ENCODE measurements at regions not wholly inside any gene's neighbourhood (a gene's known extent, or its start where the extent isn't known, plus 50 kb on each side); places are given as distances from the start of the nearest gene placed in this dataset.

DNA sequence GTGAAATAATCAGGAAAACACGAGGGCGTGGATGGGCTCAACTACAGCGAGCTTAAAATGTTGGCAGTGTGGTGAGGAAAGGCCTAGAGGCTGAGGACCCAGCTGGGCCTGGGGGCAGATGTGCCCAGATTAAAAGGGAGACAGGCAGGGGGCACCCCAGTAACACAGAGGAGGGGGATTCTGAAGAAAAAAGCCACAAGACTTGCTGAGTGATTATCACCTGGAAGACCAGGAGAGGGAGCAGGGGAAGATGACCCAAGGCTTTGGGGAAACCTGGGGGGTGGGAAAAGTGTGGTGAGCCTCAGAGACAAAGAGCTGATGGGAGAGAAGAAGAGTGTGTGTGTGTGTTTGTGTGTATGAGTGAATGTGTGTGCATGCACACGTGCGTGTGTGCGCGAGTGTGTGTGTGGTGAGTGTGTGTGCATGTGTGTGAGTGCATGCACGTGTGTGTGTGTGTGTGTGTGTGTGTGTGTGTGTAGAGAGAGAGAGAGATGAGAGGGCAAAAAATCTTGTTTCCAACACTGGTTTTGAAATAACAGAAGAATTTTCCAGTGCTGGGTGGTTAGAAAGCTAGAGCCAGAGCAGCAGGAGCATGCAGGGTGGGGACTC lies 500.5 kb downstream of the BUD13 start:
- Histone ChIP-seq H3K4me3 (ENCODE audit: low read depth in 1 of 3, low read length in 3 of 3) (no peak overlapping the region), H3K27me3 (ENCODE audit: control insufficient read depth in 4 of 4, insufficient read depth in 4 of 4, low read length in 3 of 4) (peaks cover 0 to 3% (median 0%) of the 10 kb centered on the region in 4 donors), H3K9ac (ENCODE audit: low read depth in 1 of 2, low read length in 2 of 2) (no peak overlapping the region), H3K9me3 (ENCODE audit: control insufficient read depth in 4 of 4, low read length in 3 of 4) (no peaks in the 10 kb centered on the region), H3K27ac (ENCODE audit: low read depth in 1 of 2, low read length in 2 of 2) (no peak overlapping the region), H3K36me3 (ENCODE audit: control insufficient read depth in 4 of 4, insufficient read depth in 3 of 4, low read depth in 1 of 4, low read length in 3 of 4) (no peaks in the 10 kb centered on the region), H3K4me1 (ENCODE audit: control insufficient read depth in 4 of 4, insufficient read depth in 4 of 4, low read length in 3 of 4) (peaks cover 0 to 4% (median 1%) of the 10 kb centered on the region in 4 donors)
- DNase-seq (ENCODE audit: low spot score), result no peak
- WGBS, result 58% methylated on average over 8 of the region's 8 CpGs
- TF ChIP-seq TAF1 (conservative IDR thresholded peaks at IDR 0.05) (no peak), FOXA2 (IDR thresholded peaks at IDR 0.05) (no peak), RXRA (IDR thresholded peaks at IDR 0.05) (no peak), GABPA (IDR thresholded peaks at IDR 0.05 in 1 of 2, conservative IDR thresholded peaks at IDR 0.05 in 1 of 2) (no peak)

DNA sequence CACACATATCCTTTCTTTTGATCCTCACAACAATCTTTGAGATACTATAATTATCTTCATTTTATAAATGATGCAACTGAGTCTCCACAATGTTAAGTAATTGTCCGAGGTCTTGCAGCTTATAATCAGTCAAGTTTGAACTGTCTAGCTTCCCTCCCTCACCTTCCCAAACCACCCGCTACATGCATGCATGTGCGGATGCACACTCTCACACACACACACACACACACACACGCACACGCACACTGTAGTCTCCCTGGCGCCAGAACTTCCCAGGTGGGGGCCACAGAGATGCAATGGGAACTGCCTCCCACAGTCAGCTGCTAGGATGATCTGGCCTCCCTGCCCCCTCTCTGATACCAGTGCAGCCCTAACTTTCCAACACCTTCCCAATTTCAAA lies 501.3 kb downstream of the BUD13 start:
- DNase-seq (ENCODE audit: low spot score), result no peak
- WGBS, result 77% methylated on average over 6 of the region's 6 CpGs

DNA sequence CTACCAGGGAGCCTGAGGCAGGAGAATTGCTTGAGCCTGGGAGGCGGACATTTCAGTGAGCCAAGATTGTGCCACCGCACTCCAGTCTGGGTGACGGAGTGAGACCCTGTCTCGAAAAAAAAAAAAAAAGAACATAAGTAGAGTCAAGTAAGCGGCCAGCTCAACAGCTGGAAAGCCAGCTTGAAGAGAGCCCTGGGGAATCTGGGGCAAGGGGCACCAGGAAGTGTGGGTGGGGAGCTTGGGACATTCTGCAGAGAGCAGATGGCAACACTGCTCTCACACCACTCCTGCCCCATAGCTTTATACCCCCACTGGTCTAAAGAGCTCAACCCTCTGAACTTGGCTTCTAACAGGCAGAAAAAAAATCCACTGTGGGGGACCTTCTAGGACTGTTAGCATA lies 505.6 kb downstream of the BUD13 start:
- DNase-seq (ENCODE audit: low spot score), result no peak
- no peaks in the 10 kb centered on the region for H3K9me3 ChIP-seq (ENCODE audit: control insufficient read depth in 4 of 4, low read length in 3 of 4)
- no peak overlapping the region for H3K4me3 ChIP-seq (ENCODE audit: low read depth in 1 of 3, low read length in 3 of 3)
- H3K9ac ChIP-seq (ENCODE audit: low read depth in 1 of 2, low read length in 2 of 2), result no peak overlapping the region
- H3K27me3 ChIP-seq (ENCODE audit: control insufficient read depth in 4 of 4, insufficient read depth in 4 of 4, low read length in 3 of 4), result peaks cover 0 to 3% (median 0%) of the 10 kb centered on the region in 4 donors
- no peak overlapping the region for H3K27ac ChIP-seq (ENCODE audit: low read depth in 1 of 2, low read length in 2 of 2)
- WGBS, result 70% methylated on average over 5 of the region's 5 CpGs
- no peaks in the 10 kb centered on the region for H3K4me1 ChIP-seq (ENCODE audit: control insufficient read depth in 4 of 4, insufficient read depth in 4 of 4, low read length in 3 of 4)
- H3K36me3 ChIP-seq (ENCODE audit: control insufficient read depth in 4 of 4, insufficient read depth in 3 of 4, low read depth in 1 of 4, low read length in 3 of 4), result no peaks in the 10 kb centered on the region
- no peak for TF ChIP-seq EGR1 (IDR thresholded peaks at IDR 0.05; ENCODE audit: low read depth in 2 of 2)
- no peak for TF ChIP-seq RAD21 (IDR thresholded peaks at IDR 0.05)
- TF ChIP-seq HNF4G (IDR thresholded peaks at IDR 0.05), result no peak
- TF ChIP-seq NR2F2 (IDR thresholded peaks at IDR 0.05), result no peak
- TF ChIP-seq, protein P1, sequence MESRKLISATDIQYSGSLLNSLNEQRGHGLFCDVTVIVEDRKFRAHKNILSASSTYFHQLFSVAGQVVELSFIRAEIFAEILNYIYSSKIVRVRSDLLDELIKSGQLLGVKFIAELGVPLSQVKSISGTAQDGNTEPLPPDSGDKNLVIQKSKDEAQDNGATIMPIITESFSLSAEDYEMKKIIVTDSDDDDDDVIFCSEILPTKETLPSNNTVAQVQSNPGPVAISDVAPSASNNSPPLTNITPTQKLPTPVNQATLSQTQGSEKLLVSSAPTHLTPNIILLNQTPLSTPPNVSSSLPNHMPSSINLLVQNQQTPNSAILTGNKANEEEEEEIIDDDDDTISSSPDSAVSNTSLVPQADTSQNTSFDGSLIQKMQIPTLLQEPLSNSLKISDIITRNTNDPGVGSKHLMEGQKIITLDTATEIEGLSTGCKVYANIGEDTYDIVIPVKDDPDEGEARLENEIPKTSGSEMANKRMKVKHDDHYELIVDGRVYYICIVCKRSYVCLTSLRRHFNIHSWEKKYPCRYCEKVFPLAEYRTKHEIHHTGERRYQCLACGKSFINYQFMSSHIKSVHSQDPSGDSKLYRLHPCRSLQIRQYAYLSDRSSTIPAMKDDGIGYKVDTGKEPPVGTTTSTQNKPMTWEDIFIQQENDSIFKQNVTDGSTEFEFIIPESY (IDR thresholded peaks at IDR 0.05), result no peak
- TF ChIP-seq HNF4A (conservative IDR thresholded peaks at IDR 0.05), result no peak
- TF ChIP-seq GABPA (IDR thresholded peaks at IDR 0.05 in 1 of 2, conservative IDR thresholded peaks at IDR 0.05 in 1 of 2), result no peak
- TF ChIP-seq RXRA (IDR thresholded peaks at IDR 0.05), result no peak
- TF ChIP-seq FOXA1 (IDR thresholded peaks at IDR 0.05), result no peak
- no peak for TF ChIP-seq YY1 (IDR thresholded peaks at IDR 0.05)
- no peak for TF ChIP-seq FOXA2 (IDR thresholded peaks at IDR 0.05)
- TF ChIP-seq JUND (IDR thresholded peaks at IDR 0.05), result no peak
- TF ChIP-seq TAF1 (conservative IDR thresholded peaks at IDR 0.05), result no peak
- TF ChIP-seq, protein P2, sequence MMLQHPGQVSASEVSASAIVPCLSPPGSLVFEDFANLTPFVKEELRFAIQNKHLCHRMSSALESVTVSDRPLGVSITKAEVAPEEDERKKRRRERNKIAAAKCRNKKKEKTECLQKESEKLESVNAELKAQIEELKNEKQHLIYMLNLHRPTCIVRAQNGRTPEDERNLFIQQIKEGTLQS (IDR thresholded peaks at IDR 0.05), result no peak

More for the DNA sequence above, 501.3 kb downstream of the BUD13 start:
- Histone ChIP-seq H3K9me3 (ENCODE audit: control insufficient read depth in 4 of 4, low read length in 3 of 4) (no peaks in the 10 kb centered on the region), H3K4me1 (ENCODE audit: control insufficient read depth in 4 of 4, insufficient read depth in 4 of 4, low read length in 3 of 4) (peaks cover 0 to 2% (median 1%) of the 10 kb centered on the region in 4 donors), H3K9ac (ENCODE audit: low read depth in 1 of 2, low read length in 2 of 2) (no peak overlapping the region), H3K27ac (ENCODE audit: low read depth in 1 of 2, low read length in 2 of 2) (no peak overlapping the region), H3K27me3 (ENCODE audit: control insufficient read depth in 4 of 4, insufficient read depth in 4 of 4, low read length in 3 of 4) (peaks cover 0 to 3% (median 0%) of the 10 kb centered on the region in 4 donors), H3K36me3 (ENCODE audit: control insufficient read depth in 4 of 4, insufficient read depth in 3 of 4, low read depth in 1 of 4, low read length in 3 of 4) (no peaks in the 10 kb centered on the region), H3K4me3 (ENCODE audit: low read depth in 1 of 3, low read length in 3 of 3) (no peak overlapping the region)
- TF ChIP-seq FOXA1 (IDR thresholded peaks at IDR 0.05) (no peak), NR2F2 (IDR thresholded peaks at IDR 0.05) (no peak), GABPA (IDR thresholded peaks at IDR 0.05 in 1 of 2, conservative IDR thresholded peaks at IDR 0.05 in 1 of 2) (no peak), FOXA2 (IDR thresholded peaks at IDR 0.05) (no peak), HNF4G (IDR thresholded peaks at IDR 0.05) (no peak), JUND (IDR thresholded peaks at IDR 0.05) (no peak)
- TF ChIP-seq, protein P1 (IDR thresholded peaks at IDR 0.05), result no peak
- TF ChIP-seq, protein P2 (IDR thresholded peaks at IDR 0.05), result no peak
- TF ChIP-seq, protein P3, sequence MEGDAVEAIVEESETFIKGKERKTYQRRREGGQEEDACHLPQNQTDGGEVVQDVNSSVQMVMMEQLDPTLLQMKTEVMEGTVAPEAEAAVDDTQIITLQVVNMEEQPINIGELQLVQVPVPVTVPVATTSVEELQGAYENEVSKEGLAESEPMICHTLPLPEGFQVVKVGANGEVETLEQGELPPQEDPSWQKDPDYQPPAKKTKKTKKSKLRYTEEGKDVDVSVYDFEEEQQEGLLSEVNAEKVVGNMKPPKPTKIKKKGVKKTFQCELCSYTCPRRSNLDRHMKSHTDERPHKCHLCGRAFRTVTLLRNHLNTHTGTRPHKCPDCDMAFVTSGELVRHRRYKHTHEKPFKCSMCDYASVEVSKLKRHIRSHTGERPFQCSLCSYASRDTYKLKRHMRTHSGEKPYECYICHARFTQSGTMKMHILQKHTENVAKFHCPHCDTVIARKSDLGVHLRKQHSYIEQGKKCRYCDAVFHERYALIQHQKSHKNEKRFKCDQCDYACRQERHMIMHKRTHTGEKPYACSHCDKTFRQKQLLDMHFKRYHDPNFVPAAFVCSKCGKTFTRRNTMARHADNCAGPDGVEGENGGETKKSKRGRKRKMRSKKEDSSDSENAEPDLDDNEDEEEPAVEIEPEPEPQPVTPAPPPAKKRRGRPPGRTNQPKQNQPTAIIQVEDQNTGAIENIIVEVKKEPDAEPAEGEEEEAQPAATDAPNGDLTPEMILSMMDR (IDR thresholded peaks at IDR 0.05; ENCODE audit: low read depth, low read length, missing input control), result no peak
